Activated naive CD4-positive, alpha-beta T cell treated with anti-CD3 and anti-CD28 coated beads, Interleukin-2, amount 10 ng/mL, durations not matched to agents 7 days and 5 days (primary cell): ENCODE measurements at regions not wholly inside any gene's neighbourhood (a gene's known extent, or its start where the extent isn't known, plus 50 kb on each side); places are given as distances from the start of the nearest gene placed in this dataset.

Experiments used
- CTCF ChIA-PET: fragments of 350-600 bp; sonication (Branson Sonifier 250); formaldehyde crosslinking; loops from one replicate; lab custom pipeline; 2021; ENCODE audit warnings: antibody characterized with exemption; lab: Charles Lee
- DNase-seq: peaks from one replicate; pipeline ENCODE4 v3.0.0-alpha.2; 2020
- H3K27ac Mint-ChIP-seq: one replicate; pipeline ENCODE4 v1.8.0; 2021; ENCODE audit warnings: mild to moderate bottlenecking, moderate library complexity, mixed read lengths
- H3K27me3 Mint-ChIP-seq: one replicate; pipeline ENCODE4 v1.8.0; 2021; ENCODE audit warnings: mild to moderate bottlenecking, mixed read lengths
- H3K36me3 Mint-ChIP-seq: one replicate; pipeline ENCODE4 v1.8.0; 2021; ENCODE audit warnings: mixed read lengths
- H3K4me1 Mint-ChIP-seq: one replicate; pipeline ENCODE4 v1.8.0; 2021; ENCODE audit warnings: mixed read lengths
- H3K4me3 Mint-ChIP-seq: one replicate; pipeline ENCODE4 v1.8.0; 2021; ENCODE audit warnings: mild to moderate bottlenecking, moderate library complexity, mixed read lengths
- H3K9me3 Mint-ChIP-seq: one replicate; pipeline ENCODE4 v1.8.0; 2021; ENCODE audit warnings: mixed read lengths

- CTCF ChIA-PET, result no interaction called here
- H3K36me3 Mint-ChIP-seq, result no peaks in the 10 kb centered on the region
- DNase-seq, result no peak
- H3K27me3 Mint-ChIP-seq, result no peaks in the 10 kb centered on the region
- H3K4me1 Mint-ChIP-seq, result no peaks in the 10 kb centered on the region
- H3K9me3 Mint-ChIP-seq, result peaks cover 2% of the 10 kb centered on the region
- no peak overlapping the region for H3K27ac Mint-ChIP-seq
- no peak overlapping the region for H3K4me3 Mint-ChIP-seq
These were observed 53.4 kb upstream of the DPP10 start for GRCh38 chr2:114389021-114389420.
